ENCODE measurements at regions not wholly inside any gene's neighbourhood (a gene's known extent, or its start where the extent isn't known, plus 50 kb on each side); places are given as distances from the start of the nearest gene placed in this dataset.

- TF ChIP-seq IRF1 (CRISPR knock-in tag; IDR thresholded peaks at IDR 0.05; ENCODE audit: borderline replicate concordance) (no peak), ZBTB5 (IDR thresholded peaks at IDR 0.05) (no peak), ZZZ3 (IDR thresholded peaks at IDR 0.05) (no peak), HBP1 (CRISPR knock-in tag; IDR thresholded peaks at IDR 0.05) (no peak), FIP1L1 (IDR thresholded peaks at IDR 0.05; ENCODE audit: low read depth, low read length, poor library complexity, severe bottlenecking) (no peak), MYC (IDR thresholded peaks at IDR 0.05; ENCODE audit: low read depth, low read length) (no peak), MYC (CRISPR knock-in tag; IDR thresholded peaks at IDR 0.05; ENCODE audit: borderline replicate concordance, low read depth) (no peak)
These were observed 53.2 kb upstream of the CAV2 start for GRCh38 chr7:116446212-116446855.

All from K562 (cell line).